ENCODE measurements at regions not wholly inside any gene's neighbourhood (a gene's known extent, or its start where the extent isn't known, plus 50 kb on each side); places are given as distances from the start of the nearest gene placed in this dataset.
"Not testable (repeated sequence)": the region's sequence is repeated elsewhere in the genome, so short reads cannot be mapped to it uniquely, and the experiment has no call there.

- H3K4me1 ChIP-seq (ENCODE audit: control insufficient read depth in 1 of 2, extremely low read depth in 1 of 2, insufficient read depth in 2 of 2, low read length in 2 of 2); ATAC-seq (replicated peaks in 1 of 4); H3K36me3 Mint-ChIP-seq; H3K9me3 Mint-ChIP-seq; H3K27ac Mint-ChIP-seq; H3K27me3 ChIP-seq (replicated peaks in 1 of 2; ENCODE audit: control insufficient read depth in 2 of 2, extremely low read depth in 1 of 2, insufficient read depth in 2 of 2, low read length in 1 of 2); CTCF ChIA-PET; H3K9me3 ChIP-seq; H3K4me3 ChIP-seq (ENCODE audit: control insufficient read depth in 1 of 2, extremely low read depth in 1 of 2, low read length in 1 of 2); DNase-seq; H3K4me1 Mint-ChIP-seq; H3K36me3 ChIP-seq (ENCODE audit: control insufficient read depth in 2 of 2, extremely low read depth in 1 of 2, insufficient read depth in 1 of 2, low read length in 1 of 2); POLR2A ChIA-PET; H3K4me3 Mint-ChIP-seq; H3K27ac ChIP-seq (ENCODE audit: low read length): not testable (repeated sequence)
- no CpG with 5 or more reads among the region's 3 CpGs for WGBS (ENCODE audit: insufficient coverage)
- peaks cover 6 to 10% of the 10 kb centered on the region in 2 donors for H3K27me3 Mint-ChIP-seq
These were observed 92.6 kb upstream of the SLC1A4 start for GRCh38 chr2:64896572-64896971.

- Histone ChIP-seq H3K4me1 (ENCODE audit: control insufficient read depth in 1 of 2, extremely low read depth in 1 of 2, insufficient read depth in 2 of 2, low read length in 2 of 2) (peaks cover 0 to 10% of the 10 kb centered on the region in 2 experiments), H3K36me3 (ENCODE audit: control insufficient read depth in 2 of 2, extremely low read depth in 1 of 2, insufficient read depth in 1 of 2, low read length in 1 of 2) (no peaks in the 10 kb centered on the region), H3K4me3 (ENCODE audit: control insufficient read depth in 1 of 2, extremely low read depth in 1 of 2, low read length in 1 of 2) (no peak overlapping the region), H3K27me3 (replicated peaks in 1 of 2; ENCODE audit: control insufficient read depth in 2 of 2, extremely low read depth in 1 of 2, insufficient read depth in 2 of 2, low read length in 1 of 2) (peaks cover 0 to 10% of the 10 kb centered on the region in 2 experiments), H3K9me3 (no peaks in the 10 kb centered on the region), H3K27ac (ENCODE audit: low read length) (no peak overlapping the region)
- ChIA-PET CTCF (interaction anchor here in 1 of 2 donors (0.6 kb wide), 1 partner anchor 441 kb away, joined by 3 read pairs; no protein-coding TSS in a partner anchor), POLR2A (no interaction called here)
- 91% methylated on average over 30 of the region's 37 CpGs for WGBS (ENCODE audit: insufficient coverage)
- H3K36me3 Mint-ChIP-seq, result no peaks in the 10 kb centered on the region
- DNase-seq (no peak), ATAC-seq (replicated peaks in 1 of 4) (no peak)
- H3K27ac Mint-ChIP-seq, result no peak overlapping the region
- no peaks in the 10 kb centered on the region for H3K9me3 Mint-ChIP-seq
- H3K4me3 Mint-ChIP-seq, result no peak overlapping the region
- H3K27me3 Mint-ChIP-seq, result peaks cover 0 to 10% of the 10 kb centered on the region in 2 donors
- H3K4me1 Mint-ChIP-seq, result peaks cover 5 to 13% (median 5%) of the 10 kb centered on the region in 3 donors
These were observed 89.9 kb upstream of the SLC1A4 start for GRCh38 chr2:64899081-64899865.

- H3K4me3 ChIP-seq (ENCODE audit: control insufficient read depth in 1 of 2, extremely low read depth in 1 of 2, low read length in 1 of 2); POLR2A ChIA-PET; H3K9me3 Mint-ChIP-seq; H3K27ac ChIP-seq (ENCODE audit: low read length); H3K36me3 Mint-ChIP-seq; H3K27ac Mint-ChIP-seq; H3K36me3 ChIP-seq (ENCODE audit: control insufficient read depth in 2 of 2, extremely low read depth in 1 of 2, insufficient read depth in 1 of 2, low read length in 1 of 2); H3K9me3 ChIP-seq; ATAC-seq (replicated peaks in 1 of 4); DNase-seq; H3K4me3 Mint-ChIP-seq: not testable (repeated sequence)
- H3K4me1 Mint-ChIP-seq, result peaks cover 5 to 14% (median 5%) of the 10 kb centered on the region in 3 donors
- Histone ChIP-seq H3K27me3 (replicated peaks in 1 of 2; ENCODE audit: control insufficient read depth in 2 of 2, extremely low read depth in 1 of 2, insufficient read depth in 2 of 2, low read length in 1 of 2) (peaks cover 0 to 13% of the 10 kb centered on the region in 2 experiments), H3K4me1 (ENCODE audit: control insufficient read depth in 1 of 2, extremely low read depth in 1 of 2, insufficient read depth in 2 of 2, low read length in 2 of 2) (peaks cover 0 to 10% of the 10 kb centered on the region in 2 experiments)
- whole genome bisulfite sequencing (ENCODE audit: insufficient coverage), result 93% methylated on average over 4 of the region's 6 CpGs
- H3K27me3 Mint-ChIP-seq, result peaks cover 0 to 10% of the 10 kb centered on the region in 2 donors
- CTCF ChIA-PET, result interaction anchor here in 1 of 2 donors (0.6 kb wide), 1 partner anchor 441 kb away, joined by 3 read pairs; no protein-coding TSS in a partner anchor
These were observed 89.3 kb upstream of the SLC1A4 start for GRCh38 chr2:64899876-64900275.

GRCh38 chr2:64904413-64905329 lies 84.5 kb upstream of the SLC1A4 start:
- Histone ChIP-seq H3K4me1 (ENCODE audit: control insufficient read depth in 1 of 2, extremely low read depth in 1 of 2, insufficient read depth in 2 of 2, low read length in 2 of 2) (peaks cover 0 to 2% of the 10 kb centered on the region in 2 experiments), H3K27ac (ENCODE audit: low read length) (no peak overlapping the region), H3K4me3 (ENCODE audit: control insufficient read depth in 1 of 2, extremely low read depth in 1 of 2, low read length in 1 of 2) (peak overlapping the region in 1 of 2 donors; percentile 40), H3K9me3 (no peaks in the 10 kb centered on the region), H3K36me3 (ENCODE audit: control insufficient read depth in 2 of 2, extremely low read depth in 1 of 2, insufficient read depth in 1 of 2, low read length in 1 of 2) (no peaks in the 10 kb centered on the region), H3K27me3 (replicated peaks in 1 of 2; ENCODE audit: control insufficient read depth in 2 of 2, extremely low read depth in 1 of 2, insufficient read depth in 2 of 2, low read length in 1 of 2) (peaks cover 0 to 21% of the 10 kb centered on the region in 2 experiments)
- Mint-ChIP-seq H3K9me3 (no peaks in the 10 kb centered on the region), H3K36me3 (no peaks in the 10 kb centered on the region), H3K27ac (no peak overlapping the region), H3K4me1 (peaks cover 0 to 6% (median 0%) of the 10 kb centered on the region in 3 donors), H3K4me3 (peak overlapping the region in 1 of 3 donors; percentile 57), H3K27me3 (peaks cover 0 to 14% of the 10 kb centered on the region in 2 donors)
- WGBS (ENCODE audit: insufficient coverage), result 63% methylated on average over 9 of the region's 11 CpGs
- ATAC-seq (replicated peaks in 1 of 4) (no peak), DNase-seq (no peak)
- CTCF ChIA-PET, result interaction anchor here (0.6 to 0.7 kb wide), 3 partner anchors 160 to 521 kb away, joined by 3 read pairs; no protein-coding TSS in a partner anchor
- POLR2A ChIA-PET, result no interaction called here

GRCh38 chr2:64905338-64906024 lies 83.7 kb upstream of the SLC1A4 start:
- 75% methylated on average over 4 of the region's 8 CpGs for WGBS (ENCODE audit: insufficient coverage)
- Mint-ChIP-seq H3K27me3 (peaks cover 0 to 14% of the 10 kb centered on the region in 2 donors), H3K9me3 (no peaks in the 10 kb centered on the region), H3K4me3 (no peak overlapping the region), H3K4me1 (peaks cover 0 to 6% (median 0%) of the 10 kb centered on the region in 3 donors), H3K36me3 (no peaks in the 10 kb centered on the region), H3K27ac (no peak overlapping the region)
- DNase-seq (no peak), ATAC-seq (replicated peaks in 1 of 4) (no peak)
- Histone ChIP-seq H3K9me3 (no peaks in the 10 kb centered on the region), H3K4me3 (ENCODE audit: control insufficient read depth in 1 of 2, extremely low read depth in 1 of 2, low read length in 1 of 2) (no peak overlapping the region), H3K4me1 (ENCODE audit: control insufficient read depth in 1 of 2, extremely low read depth in 1 of 2, insufficient read depth in 2 of 2, low read length in 2 of 2) (peaks cover 0 to 2% of the 10 kb centered on the region in 2 experiments), H3K27me3 (replicated peaks in 1 of 2; ENCODE audit: control insufficient read depth in 2 of 2, extremely low read depth in 1 of 2, insufficient read depth in 2 of 2, low read length in 1 of 2) (peaks cover 0 to 21% of the 10 kb centered on the region in 2 experiments), H3K27ac (ENCODE audit: low read length) (no peak overlapping the region), H3K36me3 (ENCODE audit: control insufficient read depth in 2 of 2, extremely low read depth in 1 of 2, insufficient read depth in 1 of 2, low read length in 1 of 2) (no peaks in the 10 kb centered on the region)
- ChIA-PET POLR2A (no interaction called here), CTCF (no interaction called here)

Data from T-cell (primary cell).